Spleen (tissue), 11 donors: ENCODE measurements at regions not wholly inside any gene's neighbourhood (a gene's known extent, or its start where the extent isn't known, plus 50 kb on each side); places are given as distances from the start of the nearest gene placed in this dataset.

Experiments
- DNase-seq: peaks from one replicate; pipeline ENCODE4 v3.0.0-alpha.2; 2020
- H3K27ac ChIP-seq, 8 donors: fragments of 200-600 bp; sonication (generic) in 7 of 8; 1 replicate in 4 of 8; 2 replicates in 4 of 8; pipeline versions ENCODE4 v1.5.0 to v1.8.0; 2016 to 2021; ENCODE audit warnings: inconsistent platforms in 4 of 8, mild to moderate bottlenecking in 4 of 8, moderate library complexity in 1 of 8
- H3K27me3 ChIP-seq, 7 donors: fragments of 200-600 bp; sonication (generic) in 6 of 7; replicated peaks in 1 of 7; 1 replicate in 4 of 7; 2 replicates in 3 of 7; pipeline versions ENCODE4 v1.5.0 to v1.8.0; 2016 to 2021; ENCODE audit warnings: inconsistent platforms in 3 of 7, mild to moderate bottlenecking in 1 of 7
- H3K36me3 ChIP-seq, 6 donors: fragments of 200-600 bp; sonication (generic) in 5 of 6; 1 replicate in 4 of 6; 2 replicates in 2 of 6; pipeline versions ENCODE4 v1.5.0 to v1.8.0; 2016 to 2021; ENCODE audit warnings: inconsistent platforms in 2 of 6
- H3K4me1 ChIP-seq, 6 donors: fragments of 200-600 bp; sonication (generic) in 5 of 6; 1 replicate in 3 of 6; 2 replicates in 3 of 6; pipeline versions ENCODE4 v1.5.0 to v1.8.0; 2016 to 2021; ENCODE audit warnings: inconsistent platforms in 3 of 6
- H3K4me3 ChIP-seq, 8 donors: fragments of 200-600 bp; sonication (generic) in 7 of 8; 1 replicate in 4 of 8; 2 replicates in 4 of 8; pipeline versions ENCODE4 v1.5.0 to v1.8.0; 2016 to 2021; ENCODE audit warnings: inconsistent platforms in 4 of 8, mild to moderate bottlenecking in 4 of 8, moderate library complexity in 2 of 8
- H3K9me3 ChIP-seq, 8 donors: fragments of 200-600 bp; sonication (generic) in 7 of 8; 1 replicate in 4 of 8; 2 replicates in 4 of 8; pipeline versions ENCODE4 v1.5.0 to v1.8.0; 2016 to 2021; ENCODE audit warnings: inconsistent platforms in 4 of 8
- CTCF ChIP-seq, 11 experiments: fragments of 200-600 bp in 7 of 11; fragments of 450-650 bp in 4 of 11; sonication (generic) in 4 of 11; IDR thresholded peaks in 8 of 11; conservative IDR thresholded peaks in 3 of 11; 1 replicate in 7 of 11; 2 replicates in 4 of 11; pipeline versions ENCODE4 v1.4.0 to v1.8.0; 2016 to 2021; ENCODE audit warnings: antibody characterized with exemption in 11 of 11, inconsistent platforms in 4 of 11, mild to moderate bottlenecking in 1 of 11
- POLR2A ChIP-seq, 3 donors: fragments of 450-650 bp; IDR thresholded peaks; one replicate each; pipeline ENCODE4 v1.5.1; 2017; ENCODE audit warnings: antibody characterized with exemption in 3 of 3, mild to moderate bottlenecking in 1 of 3
- POLR2AphosphoS5 ChIP-seq, 3 donors: sonication (generic); formaldehyde crosslinking; IDR thresholded peaks; one replicate each; pipeline ENCODE4 v1.5.1; 2017; ENCODE audit warnings: antibody characterized with exemption in 3 of 3
- WGBS, 5 donors: extraction: QIAGEN DNeasy Blood & Tissue Kit in 3 of 5; methylation state at CpG; one replicate each; pipeline versions ENCODE4 v1.1.5 to v1.1.7; 2013 to 2018; 5-methylcytosine and 5-hydroxymethylcytosine counted together
- intact Hi-C: fragments of 100-400 bp; cut with DNase I; formaldehyde crosslinking; loops from one replicate; pipeline ENCODE4 v1.15.0; 2023; ENCODE audit warnings: low total_unique reads
- donor health status: healthy with polysubstance abuse.
- donor health status: DM: no; HTN: no; CAD: no; lungs with moderate emphysema.
- donor health status: DM: no; HTN: no; CAD: no.
- donor health status: Bipolar disorder and iron deficiency.
- donor health status: healthy.
- donor health status: DM: no; HTN: no; CAD: no.
- donor health status: DM: yes; HTN: yes; CAD: no.

- 78 to 85% (median 83%) methylated on average over 4 of the region's 4 CpGs for WGBS, 5 donors
- Histone ChIP-seq H3K27ac (no peak overlapping the region), H3K4me3 (no peak overlapping the region), H3K27me3 (peaks cover 0 to 12% (median 0%) of the 10 kb centered on the region in 7 donors), H3K36me3 (no peaks in the 10 kb centered on the region), H3K9me3 (peaks cover 0 to 51% (median 11%) of the 10 kb centered on the region in 8 donors), H3K4me1 (peaks cover 0 to 3% (median 0%) of the 10 kb centered on the region in 6 donors)
- DNase-seq = no peak
- TF ChIP-seq POLR2A (IDR thresholded peaks at IDR 0.05) = no peak
- TF ChIP-seq CTCF (IDR thresholded peaks at IDR 0.05 in 8 of 11, conservative IDR thresholded peaks at IDR 0.05 in 3 of 11) = no peak
- no peak for TF ChIP-seq POLR2AphosphoS5 (IDR thresholded peaks at IDR 0.05)
- intact Hi-C loops = no loop called here
Observed at GRCh38 chr19:31436121-31436776, 87.0 kb upstream of the TSHZ3 start.

- no peak overlapping the region for H3K27ac ChIP-seq
- WGBS, 5 donors = 78 to 86% (median 81%) methylated on average over 12 of the region's 12 CpGs
- H3K27me3 ChIP-seq = peaks cover 0 to 12% (median 0%) of the 10 kb centered on the region in 7 donors
- DNase-seq = no peak
- peaks cover 0 to 42% (median 11%) of the 10 kb centered on the region in 8 donors for H3K9me3 ChIP-seq
- no peak overlapping the region for H3K4me3 ChIP-seq
- no peaks in the 10 kb centered on the region for H3K36me3 ChIP-seq
- intact Hi-C loops = no loop called here
- H3K4me1 ChIP-seq = peaks cover 0 to 3% (median 0%) of the 10 kb centered on the region in 6 donors
- no peak for TF ChIP-seq CTCF (IDR thresholded peaks at IDR 0.05 in 8 of 11, conservative IDR thresholded peaks at IDR 0.05 in 3 of 11)
- TF ChIP-seq POLR2AphosphoS5 (IDR thresholded peaks at IDR 0.05) = no peak
- no peak for TF ChIP-seq POLR2A (IDR thresholded peaks at IDR 0.05)
Observed at GRCh38 chr19:31438401-31439269, 89.4 kb upstream of the TSHZ3 start.

- intact Hi-C loops = no loop called here
- no peak for TF ChIP-seq POLR2A (IDR thresholded peaks at IDR 0.05)
- TF ChIP-seq POLR2AphosphoS5 (IDR thresholded peaks at IDR 0.05) = no peak
- TF ChIP-seq CTCF (IDR thresholded peaks at IDR 0.05 in 8 of 11, conservative IDR thresholded peaks at IDR 0.05 in 3 of 11) = no peak
Observed at GRCh38 chr19:31439270-31439573, 90.0 kb upstream of the TSHZ3 start.

GRCh38 chr19:31444931-31445330 lies 95.7 kb upstream of the TSHZ3 start:
- Histone ChIP-seq H3K27me3 (peaks cover 0 to 11% (median 0%) of the 10 kb centered on the region in 7 donors), H3K4me1 (peaks cover 0 to 2% (median 0%) of the 10 kb centered on the region in 6 donors), H3K4me3 (no peak overlapping the region), H3K36me3 (no peaks in the 10 kb centered on the region), H3K9me3 (peaks cover 0 to 18% (median 10%) of the 10 kb centered on the region in 8 donors), H3K27ac (no peak overlapping the region)
- no peak for DNase-seq
- no peak for TF ChIP-seq POLR2A (IDR thresholded peaks at IDR 0.05)
- no peak for TF ChIP-seq CTCF (IDR thresholded peaks at IDR 0.05 in 8 of 11, conservative IDR thresholded peaks at IDR 0.05 in 3 of 11)
- TF ChIP-seq POLR2AphosphoS5 (IDR thresholded peaks at IDR 0.05) = no peak
- intact Hi-C loops = no loop called here
- WGBS, 5 donors = 67 to 82% (median 78%) methylated on average over 4 of the region's 4 CpGs

More at GRCh38 chr19:31439270-31439573, 90.0 kb upstream of the TSHZ3 start:
- Histone ChIP-seq H3K27ac (no peak overlapping the region), H3K4me3 (no peak overlapping the region), H3K36me3 (no peaks in the 10 kb centered on the region), H3K4me1 (peaks cover 0 to 3% (median 0%) of the 10 kb centered on the region in 6 donors), H3K27me3 (peaks cover 0 to 12% (median 0%) of the 10 kb centered on the region in 7 donors), H3K9me3 (peaks cover 0 to 36% (median 11%) of the 10 kb centered on the region in 8 donors)
- DNase-seq = no peak
- 54 to 69% (median 58%) methylated on average over 4 of the region's 4 CpGs for WGBS, 5 donors
